ENCODE measurements at regions not wholly inside any gene's neighbourhood (a gene's known extent, or its start where the extent isn't known, plus 50 kb on each side); places are given as distances from the start of the nearest gene placed in this dataset.

DNA sequence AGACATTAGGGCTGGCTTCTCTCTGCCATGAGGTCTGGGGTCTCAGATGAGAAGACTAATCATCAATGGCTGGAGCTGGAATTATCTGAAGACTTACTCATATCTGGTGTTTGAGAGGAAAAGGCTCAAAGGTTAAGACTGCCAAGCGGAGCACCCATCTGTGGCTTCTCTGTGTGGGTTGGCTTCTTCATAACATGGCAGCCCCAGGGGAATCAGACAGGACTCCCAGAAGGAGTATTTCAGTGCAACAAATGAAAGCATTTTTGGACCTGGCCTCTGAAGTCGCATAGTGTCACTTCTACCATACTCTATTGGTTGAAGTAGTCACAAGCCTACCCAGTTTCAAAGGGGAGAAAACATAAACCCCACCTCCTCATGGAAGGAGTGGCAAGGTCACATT lies 171.8 kb upstream of the KRR1 start:
- no peak for DNase-seq
- Histone ChIP-seq H3K36me3 (ENCODE audit: control insufficient read depth, insufficient read depth, low read length) (no peaks in the 10 kb centered on the region), H3K4me3 (ENCODE audit: low read length) (no peak overlapping the region), H3K9me3 (replicated peaks; ENCODE audit: control insufficient read depth, low read depth, low read length) (no peaks in the 10 kb centered on the region), H3K27ac (ENCODE audit: low read length) (no peak overlapping the region), H3K27me3 (ENCODE audit: control insufficient read depth, insufficient read depth, low read length) (no peaks in the 10 kb centered on the region), H3K4me1 (ENCODE audit: control insufficient read depth, insufficient read depth, low read length) (no peaks in the 10 kb centered on the region)
- WGBS (ENCODE audit: insufficient coverage), result 100% methylated on average over 1 of the region's 2 CpGs

DNA sequence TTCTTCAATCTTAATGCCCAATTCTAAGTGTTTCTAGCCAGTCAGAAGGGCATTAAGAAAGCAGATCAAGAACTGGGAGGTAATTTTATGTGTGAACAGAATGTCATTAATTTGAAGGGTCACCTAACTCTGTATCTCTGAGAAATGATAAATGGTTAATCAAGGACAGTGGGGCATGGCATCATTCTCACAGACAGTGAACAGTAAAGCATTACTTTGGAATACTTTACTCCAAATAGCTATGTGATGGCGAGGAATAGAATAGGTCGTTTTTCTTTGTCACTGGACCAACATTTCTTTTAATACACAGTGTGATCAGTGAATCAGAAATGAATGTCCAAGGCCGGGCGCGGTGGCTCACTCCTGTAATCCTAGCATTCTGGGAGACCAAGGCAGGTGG lies 166.1 kb upstream of the KRR1 start:
- no peaks in the 10 kb centered on the region for H3K9me3 ChIP-seq (replicated peaks; ENCODE audit: control insufficient read depth, low read depth, low read length)

DNA sequence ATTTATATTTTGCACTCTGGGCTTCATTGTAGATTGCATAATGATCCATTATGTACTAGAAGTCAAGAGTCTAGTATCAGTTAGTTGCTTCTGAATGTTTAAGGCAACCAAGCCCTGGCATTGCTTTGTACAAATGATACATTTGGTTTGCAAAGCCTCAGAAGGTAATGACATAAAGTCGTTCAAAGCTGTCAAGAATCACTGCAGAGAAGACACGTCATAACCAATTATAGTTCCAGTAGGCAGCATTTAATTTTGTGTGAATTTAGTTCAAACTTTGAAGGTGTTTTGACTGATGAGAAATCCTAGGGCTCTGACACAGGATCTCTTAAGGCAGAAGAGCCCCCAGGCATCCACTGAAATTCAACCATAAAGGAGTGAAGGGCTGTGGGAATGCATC lies 163.0 kb upstream of the KRR1 start:
- H3K27me3 ChIP-seq (ENCODE audit: control insufficient read depth, insufficient read depth, low read length), result no peaks in the 10 kb centered on the region
- WGBS (ENCODE audit: insufficient coverage), result 83% methylated on average over 1 of the region's 2 CpGs

More for the DNA sequence above, 166.1 kb upstream of the KRR1 start:
- no peaks in the 10 kb centered on the region for H3K4me1 ChIP-seq (ENCODE audit: control insufficient read depth, insufficient read depth, low read length)
- no peaks in the 10 kb centered on the region for H3K27me3 ChIP-seq (ENCODE audit: control insufficient read depth, insufficient read depth, low read length)
- H3K27ac ChIP-seq (ENCODE audit: low read length), result no peak overlapping the region
- no CpG with 5 or more reads among the region's 5 CpGs for whole genome bisulfite sequencing (ENCODE audit: insufficient coverage)
- H3K36me3 ChIP-seq (ENCODE audit: control insufficient read depth, insufficient read depth, low read length), result no peaks in the 10 kb centered on the region
- no peak overlapping the region for H3K4me3 ChIP-seq (ENCODE audit: low read length)
- no peak for DNase-seq

DNA sequence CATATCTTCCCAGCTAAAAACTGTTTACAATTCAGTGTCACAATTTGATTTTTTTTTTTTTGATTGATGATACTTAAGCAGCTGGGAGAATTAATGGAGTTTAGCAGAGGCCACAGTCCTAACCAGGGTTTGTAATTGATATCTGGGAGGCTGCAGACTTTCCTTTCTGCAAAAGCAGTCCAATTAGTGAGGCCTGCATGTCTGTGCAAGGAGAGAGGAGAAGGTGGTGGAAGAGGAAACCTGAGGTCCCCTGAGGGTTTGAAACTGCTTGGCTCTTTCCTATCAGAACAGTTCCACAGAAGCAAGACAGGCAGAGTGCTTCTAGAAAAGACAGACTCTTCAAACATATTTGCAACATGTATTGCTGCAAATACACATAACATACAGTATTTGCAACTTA lies 160.8 kb upstream of the KRR1 start:
- no peak for DNase-seq
- no peaks in the 10 kb centered on the region for H3K27me3 ChIP-seq (ENCODE audit: control insufficient read depth, insufficient read depth, low read length)
- H3K36me3 ChIP-seq (ENCODE audit: control insufficient read depth, insufficient read depth, low read length), result no peaks in the 10 kb centered on the region
- no peaks in the 10 kb centered on the region for H3K9me3 ChIP-seq (replicated peaks; ENCODE audit: control insufficient read depth, low read depth, low read length)
- no peaks in the 10 kb centered on the region for H3K4me1 ChIP-seq (ENCODE audit: control insufficient read depth, insufficient read depth, low read length)
- no peak overlapping the region for H3K4me3 ChIP-seq (ENCODE audit: low read length)
- no peak overlapping the region for H3K27ac ChIP-seq (ENCODE audit: low read length)

More for the DNA sequence above, 163.0 kb upstream of the KRR1 start:
- Histone ChIP-seq H3K4me1 (ENCODE audit: control insufficient read depth, insufficient read depth, low read length) (no peaks in the 10 kb centered on the region), H3K9me3 (replicated peaks; ENCODE audit: control insufficient read depth, low read depth, low read length) (no peaks in the 10 kb centered on the region), H3K4me3 (ENCODE audit: low read length) (no peak overlapping the region), H3K36me3 (ENCODE audit: control insufficient read depth, insufficient read depth, low read length) (no peaks in the 10 kb centered on the region), H3K27ac (ENCODE audit: low read length) (no peak overlapping the region)
- no peak for DNase-seq

DNA sequence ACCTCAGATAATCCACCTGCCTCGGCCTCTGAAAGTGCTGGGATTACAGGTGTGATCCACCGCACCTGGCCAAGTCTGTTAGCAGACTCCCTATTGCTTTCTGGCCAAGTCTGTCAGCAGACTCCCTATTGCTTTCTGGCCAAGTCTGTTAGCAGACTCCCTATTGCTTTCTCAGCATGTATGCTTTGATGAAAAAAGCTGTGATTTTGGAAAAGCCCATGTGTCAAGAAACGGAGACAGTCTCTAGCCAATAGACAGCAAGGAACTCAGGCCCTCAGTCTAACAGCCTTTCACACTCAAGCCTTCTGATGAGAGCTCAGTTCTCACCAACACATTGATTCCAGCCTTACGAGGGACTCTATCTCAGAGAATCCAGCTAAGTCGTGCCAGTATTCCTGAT lies 158.8 kb upstream of the KRR1 start:
- no peak for DNase-seq
- WGBS (ENCODE audit: insufficient coverage), result 44% methylated on average over 2 of the region's 5 CpGs
- Histone ChIP-seq H3K4me3 (ENCODE audit: low read length) (no peak overlapping the region), H3K27ac (ENCODE audit: low read length) (no peak overlapping the region), H3K27me3 (ENCODE audit: control insufficient read depth, insufficient read depth, low read length) (no peaks in the 10 kb centered on the region), H3K9me3 (replicated peaks; ENCODE audit: control insufficient read depth, low read depth, low read length) (no peaks in the 10 kb centered on the region), H3K4me1 (ENCODE audit: control insufficient read depth, insufficient read depth, low read length) (no peaks in the 10 kb centered on the region), H3K36me3 (ENCODE audit: control insufficient read depth, insufficient read depth, low read length) (no peaks in the 10 kb centered on the region)

DNA sequence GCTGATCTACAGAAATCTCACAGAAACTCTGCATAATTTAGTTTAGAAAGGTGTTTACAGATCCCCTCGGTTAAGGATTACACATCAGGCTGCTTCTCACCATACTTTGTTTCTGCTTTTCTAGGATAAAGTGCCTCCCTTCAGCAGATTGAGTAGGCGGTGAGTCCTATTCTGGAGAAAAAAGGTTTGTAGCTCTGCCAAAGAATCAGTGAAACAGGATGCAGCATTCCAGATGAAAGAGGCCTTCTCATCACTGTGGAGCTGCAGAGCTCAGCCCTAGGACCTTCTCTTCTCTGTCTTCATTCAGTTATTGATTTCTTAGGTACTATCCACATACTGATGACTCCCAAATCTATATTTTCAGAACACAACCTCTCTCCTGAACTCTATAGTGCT lies 155.5 kb upstream of the KRR1 start:
- Histone ChIP-seq H3K27ac (ENCODE audit: low read length) (no peak overlapping the region), H3K4me3 (ENCODE audit: low read length) (no peak overlapping the region)

DNA sequence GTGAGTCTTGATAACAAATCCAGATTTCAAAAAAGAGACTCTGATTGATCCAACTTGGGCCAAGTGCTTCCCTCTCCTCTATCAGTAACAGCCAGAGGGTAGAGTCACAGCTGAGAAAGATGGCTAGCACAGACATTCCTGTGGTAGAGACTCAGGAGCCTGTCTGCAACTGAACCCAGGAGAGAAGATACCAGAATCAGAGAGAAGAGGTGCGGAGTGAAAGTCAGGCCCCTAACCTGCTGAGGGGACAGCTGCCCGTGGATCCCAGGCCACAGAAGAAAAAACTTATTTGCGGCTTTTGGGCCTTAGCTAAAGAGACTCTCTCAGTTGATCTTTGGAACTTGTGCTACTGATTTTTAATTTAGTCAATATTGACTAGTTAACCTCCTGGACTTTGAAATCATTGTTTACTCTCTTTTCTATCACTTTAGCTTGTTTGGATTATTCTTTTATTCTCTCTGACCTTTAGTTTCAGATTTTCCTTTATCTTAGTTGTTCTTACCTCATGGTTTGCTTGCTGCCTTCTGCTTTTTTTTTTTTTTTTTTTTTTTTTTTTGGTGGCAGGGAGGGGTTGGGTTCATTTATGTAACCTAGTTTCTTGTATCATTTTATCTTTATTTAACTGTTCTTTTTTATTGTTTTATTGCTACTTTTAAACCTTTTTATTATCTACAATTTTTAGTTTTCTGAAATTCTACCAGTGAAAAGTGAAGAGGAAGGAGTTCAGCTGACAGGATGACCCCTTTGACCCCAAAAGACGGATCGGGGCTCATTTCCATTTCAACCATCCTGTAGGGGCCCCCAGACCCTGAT lies 154.9 kb upstream of the KRR1 start:
- H3K9me3 ChIP-seq (replicated peaks; ENCODE audit: control insufficient read depth, low read depth, low read length), result no peaks in the 10 kb centered on the region
- H3K4me1 ChIP-seq (ENCODE audit: control insufficient read depth, insufficient read depth, low read length), result no peaks in the 10 kb centered on the region
- no peak overlapping the region for H3K27ac ChIP-seq (ENCODE audit: low read length)
- WGBS (ENCODE audit: insufficient coverage), result 100% methylated on average over 1 of the region's 5 CpGs
- H3K4me3 ChIP-seq (ENCODE audit: low read length), result no peak overlapping the region
- no peaks in the 10 kb centered on the region for H3K36me3 ChIP-seq (ENCODE audit: control insufficient read depth, insufficient read depth, low read length)
- H3K27me3 ChIP-seq (ENCODE audit: control insufficient read depth, insufficient read depth, low read length), result no peaks in the 10 kb centered on the region
- DNase-seq, result no peak

More for the DNA sequence above, 155.5 kb upstream of the KRR1 start:
- DNase-seq, result peak; percentile 43
- H3K36me3 ChIP-seq (ENCODE audit: control insufficient read depth, insufficient read depth, low read length), result no peaks in the 10 kb centered on the region
- H3K4me1 ChIP-seq (ENCODE audit: control insufficient read depth, insufficient read depth, low read length), result no peaks in the 10 kb centered on the region
- WGBS (ENCODE audit: insufficient coverage), result no CpG with 5 or more reads among the region's 2 CpGs
- H3K9me3 ChIP-seq (replicated peaks; ENCODE audit: control insufficient read depth, low read depth, low read length), result no peaks in the 10 kb centered on the region
- H3K27me3 ChIP-seq (ENCODE audit: control insufficient read depth, insufficient read depth, low read length), result no peaks in the 10 kb centered on the region

DNA sequence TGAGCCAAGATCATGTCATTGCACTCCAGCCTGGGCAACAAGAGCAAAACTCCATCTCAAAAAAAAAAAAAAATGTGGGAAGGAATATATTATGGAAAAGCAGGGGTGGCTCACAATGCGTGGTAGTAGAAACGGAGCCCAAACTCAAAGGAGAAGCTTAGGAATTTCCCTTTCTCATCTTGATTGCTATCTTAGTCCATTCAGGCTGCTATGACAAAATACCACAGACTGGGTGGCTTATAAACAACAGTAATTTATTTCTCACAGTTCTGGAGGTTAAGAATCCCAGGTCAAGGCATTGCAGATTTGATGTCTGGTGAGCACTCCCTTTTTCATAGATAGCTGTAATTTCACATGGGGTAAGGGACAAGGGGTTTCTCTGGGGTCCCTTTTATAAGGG lies 153.8 kb upstream of the KRR1 start:
- Histone ChIP-seq H3K27me3 (ENCODE audit: control insufficient read depth, insufficient read depth, low read length) (no peaks in the 10 kb centered on the region), H3K4me1 (ENCODE audit: control insufficient read depth, insufficient read depth, low read length) (no peaks in the 10 kb centered on the region), H3K27ac (ENCODE audit: low read length) (no peak overlapping the region), H3K36me3 (ENCODE audit: control insufficient read depth, insufficient read depth, low read length) (no peaks in the 10 kb centered on the region), H3K4me3 (ENCODE audit: low read length) (no peak overlapping the region), H3K9me3 (replicated peaks; ENCODE audit: control insufficient read depth, low read depth, low read length) (no peaks in the 10 kb centered on the region)
- no CpG with 5 or more reads among the region's 2 CpGs for WGBS (ENCODE audit: insufficient coverage)
- no peak for DNase-seq

DNA sequence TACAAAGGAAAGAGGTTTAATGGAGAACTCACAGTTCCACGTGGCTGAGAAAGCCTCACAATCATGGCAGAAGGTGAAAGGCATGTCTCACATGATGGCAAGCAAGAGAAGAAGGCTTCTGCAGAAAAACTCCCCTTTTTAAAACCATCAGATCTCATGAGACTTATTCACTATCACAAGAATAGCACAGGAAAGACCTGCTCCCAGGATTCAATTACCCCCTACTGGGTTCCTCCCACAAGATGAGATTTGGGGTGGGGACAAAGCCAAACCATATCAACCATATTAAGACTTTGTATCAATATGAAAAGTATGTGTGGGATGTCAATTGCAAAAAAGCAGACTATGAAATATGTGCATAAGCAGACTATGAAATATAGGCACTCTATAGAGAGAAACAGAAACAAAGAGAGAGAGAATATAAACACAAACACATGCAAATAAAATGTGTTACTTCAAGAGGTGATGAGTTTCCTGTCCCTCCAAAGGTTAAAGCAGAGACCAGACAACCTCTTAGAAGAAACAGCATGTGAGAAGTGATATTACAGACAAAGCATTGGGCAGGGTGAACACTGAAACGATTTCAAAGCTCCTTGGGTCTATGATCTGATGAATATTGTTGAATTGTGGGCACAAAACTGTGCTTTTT lies 151.2 kb upstream of the KRR1 start:
- Histone ChIP-seq H3K27ac (ENCODE audit: low read length) (no peak overlapping the region), H3K36me3 (ENCODE audit: control insufficient read depth, insufficient read depth, low read length) (no peaks in the 10 kb centered on the region), H3K27me3 (ENCODE audit: control insufficient read depth, insufficient read depth, low read length) (no peaks in the 10 kb centered on the region), H3K4me1 (ENCODE audit: control insufficient read depth, insufficient read depth, low read length) (no peaks in the 10 kb centered on the region), H3K4me3 (ENCODE audit: low read length) (no peak overlapping the region), H3K9me3 (replicated peaks; ENCODE audit: control insufficient read depth, low read depth, low read length) (no peaks in the 10 kb centered on the region)
- WGBS (ENCODE audit: insufficient coverage), result no CpG with 5 or more reads among the region's 2 CpGs
- DNase-seq, result no peak

DNA sequence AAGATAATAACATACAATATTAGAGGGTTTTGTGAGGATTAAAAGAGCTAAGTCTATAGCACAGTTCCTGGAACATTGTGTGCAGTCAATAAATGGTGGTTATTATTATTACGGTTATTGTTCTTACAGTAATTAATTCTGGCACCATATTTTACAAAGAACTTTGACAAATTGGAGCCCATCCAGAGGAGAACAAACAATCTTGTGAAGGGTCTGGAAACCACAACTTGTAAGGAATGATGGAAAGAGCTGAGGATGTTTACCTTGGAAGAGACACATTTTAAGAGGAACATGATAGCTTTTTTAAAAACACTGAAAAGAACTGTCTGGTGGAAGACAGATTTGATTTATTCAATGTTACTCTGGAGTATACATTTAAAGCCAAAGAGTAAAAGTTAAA lies 150.5 kb upstream of the KRR1 start:
- Histone ChIP-seq H3K4me1 (ENCODE audit: control insufficient read depth, insufficient read depth, low read length) (no peaks in the 10 kb centered on the region), H3K27me3 (ENCODE audit: control insufficient read depth, insufficient read depth, low read length) (no peaks in the 10 kb centered on the region), H3K27ac (ENCODE audit: low read length) (no peak overlapping the region), H3K9me3 (replicated peaks; ENCODE audit: control insufficient read depth, low read depth, low read length) (no peaks in the 10 kb centered on the region), H3K4me3 (ENCODE audit: low read length) (no peak overlapping the region), H3K36me3 (ENCODE audit: control insufficient read depth, insufficient read depth, low read length) (no peaks in the 10 kb centered on the region)
- peak; percentile 46 for DNase-seq
- no CpG with 5 or more reads among the region's 1 CpG for WGBS (ENCODE audit: insufficient coverage)
